ENCODE measurements at regions not wholly inside any gene's neighbourhood (a gene's known extent, or its start where the extent isn't known, plus 50 kb on each side); places are given as distances from the start of the nearest gene placed in this dataset.

DNA sequence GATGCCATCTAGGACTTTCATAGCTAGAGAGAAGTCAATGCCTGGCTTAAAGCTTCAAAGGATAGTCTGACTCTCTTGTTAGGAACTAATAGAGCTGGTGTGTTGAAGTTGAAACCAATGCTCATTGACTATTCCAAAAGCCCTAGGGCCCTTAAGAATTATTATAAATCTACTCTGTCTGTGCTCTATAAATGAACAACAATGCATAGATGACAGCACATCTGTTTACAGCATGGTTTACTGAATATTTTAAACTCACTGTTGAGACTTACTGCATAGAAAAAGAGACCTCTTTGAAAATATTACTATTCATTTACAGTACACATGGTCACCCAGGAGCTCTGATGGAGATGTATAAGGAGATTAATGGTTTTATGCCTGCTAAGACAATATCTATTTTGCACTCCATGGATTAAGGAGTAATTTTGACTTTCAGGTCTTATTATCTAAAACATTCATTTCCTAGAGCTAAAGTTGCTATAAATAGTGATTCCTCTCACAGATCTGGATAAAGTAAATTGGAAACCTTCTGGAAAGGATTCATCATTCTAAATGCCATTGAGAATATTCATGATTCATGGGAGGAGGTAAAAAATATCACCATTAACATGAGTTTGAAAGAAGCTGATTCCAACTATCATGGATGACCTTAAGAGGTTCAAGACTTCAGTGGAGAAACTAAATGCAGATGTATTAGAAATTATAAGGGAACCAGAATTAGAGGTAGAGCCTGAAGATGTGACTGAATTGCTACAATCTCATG is 763.5 kb upstream of the MAP3K7 start:
- Histone ChIP-seq H3K27me3 (ENCODE audit: low read depth, low read length) (no peaks in the 10 kb centered on the region), H3K36me3 (ENCODE audit: control insufficient read depth in 1 of 2, insufficient read depth in 2 of 2, low read length in 2 of 2) (no peaks in the 10 kb centered on the region), H3K4me1 (ENCODE audit: control insufficient read depth in 1 of 2, insufficient read depth in 2 of 2, low read length in 2 of 2) (no peaks in the 10 kb centered on the region), H3K9me3 (ENCODE audit: control insufficient read depth in 1 of 2, low read length in 2 of 2) (no peaks in the 10 kb centered on the region), H3K27ac (ENCODE audit: low read length) (no peak overlapping the region), H3K4me3 (ENCODE audit: low read depth in 1 of 2, low read length in 2 of 2) (no peak overlapping the region)

DNA sequence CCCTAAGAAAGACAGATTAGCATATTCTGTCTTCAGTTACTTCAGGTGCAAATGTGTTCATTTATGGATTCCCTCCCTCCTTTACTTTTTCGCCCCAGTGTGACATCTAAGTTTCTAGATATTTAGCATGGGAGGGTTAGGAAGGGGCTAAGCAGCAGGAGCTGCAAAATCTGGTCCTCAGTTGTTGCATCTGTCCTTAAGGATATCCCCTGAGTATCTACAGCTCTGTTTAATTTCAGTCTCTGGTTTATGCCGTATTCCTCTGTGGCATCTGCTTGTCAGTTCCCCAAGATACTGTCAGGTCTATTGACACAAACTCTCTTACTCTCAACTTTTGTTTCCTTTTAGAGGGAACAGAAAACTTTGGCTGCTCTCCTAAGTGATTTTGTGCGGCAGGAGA is 754.6 kb upstream of the MAP3K7 start:
- H3K36me3 ChIP-seq (ENCODE audit: control insufficient read depth in 1 of 2, insufficient read depth in 2 of 2, low read length in 2 of 2) = no peaks in the 10 kb centered on the region
- H3K27me3 ChIP-seq (ENCODE audit: low read depth, low read length) = no peaks in the 10 kb centered on the region
- no peaks in the 10 kb centered on the region for H3K9me3 ChIP-seq (ENCODE audit: control insufficient read depth in 1 of 2, low read length in 2 of 2)
- no peak overlapping the region for H3K27ac ChIP-seq (ENCODE audit: low read length)
- H3K4me3 ChIP-seq (ENCODE audit: low read depth in 1 of 2, low read length in 2 of 2) = no peak overlapping the region
- no peaks in the 10 kb centered on the region for H3K4me1 ChIP-seq (ENCODE audit: control insufficient read depth in 1 of 2, insufficient read depth in 2 of 2, low read length in 2 of 2)

DNA sequence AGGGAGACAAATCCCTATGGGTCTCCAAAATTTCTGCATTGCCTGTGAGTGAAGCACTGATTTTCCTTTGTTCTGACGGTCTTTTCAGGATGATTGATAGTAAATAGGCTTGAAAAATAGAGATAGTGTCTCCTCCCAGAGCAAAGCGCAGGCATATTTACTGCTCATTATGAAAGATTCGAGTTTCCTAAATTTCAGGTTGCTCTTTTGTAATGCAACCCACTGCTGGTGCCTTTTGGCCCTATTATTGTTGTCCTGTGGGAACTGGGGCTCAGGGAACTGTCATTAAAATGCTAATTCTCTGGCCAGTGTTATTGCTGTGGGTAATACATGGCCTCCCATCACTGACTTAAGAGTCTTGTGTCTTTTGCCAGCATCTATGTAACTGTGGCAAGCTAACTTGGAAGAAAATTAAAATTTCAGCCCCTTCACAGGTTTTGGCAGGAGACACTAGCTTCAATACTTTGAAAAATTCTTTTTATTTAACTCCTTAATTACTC is 754.1 kb upstream of the MAP3K7 start:
- H3K36me3 ChIP-seq (ENCODE audit: control insufficient read depth in 1 of 2, insufficient read depth in 2 of 2, low read length in 2 of 2) = no peaks in the 10 kb centered on the region
- no peak overlapping the region for H3K27ac ChIP-seq (ENCODE audit: low read length)
- H3K4me3 ChIP-seq (ENCODE audit: low read depth in 1 of 2, low read length in 2 of 2) = no peak overlapping the region
- no peaks in the 10 kb centered on the region for H3K4me1 ChIP-seq (ENCODE audit: control insufficient read depth in 1 of 2, insufficient read depth in 2 of 2, low read length in 2 of 2)
- no peaks in the 10 kb centered on the region for H3K27me3 ChIP-seq (ENCODE audit: low read depth, low read length)
- H3K9me3 ChIP-seq (ENCODE audit: control insufficient read depth in 1 of 2, low read length in 2 of 2) = no peaks in the 10 kb centered on the region

DNA sequence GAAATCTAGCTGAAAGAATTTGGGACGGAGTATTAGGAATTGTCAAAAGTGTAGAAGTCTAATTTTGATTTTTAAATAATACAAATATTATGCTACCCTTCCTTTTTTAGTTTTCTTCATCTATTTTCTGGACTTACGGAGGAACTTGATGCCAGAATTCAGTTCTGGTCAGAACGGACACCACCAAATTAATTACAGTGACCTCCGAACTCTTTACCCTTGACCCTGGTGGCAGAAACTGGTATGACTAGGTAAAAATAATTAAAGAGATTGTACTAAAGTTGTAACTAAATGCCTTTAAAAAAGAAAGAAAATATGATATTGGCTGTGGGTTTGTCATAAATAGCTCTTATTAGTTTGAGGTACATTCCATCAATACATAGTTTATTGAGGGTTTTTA is 751.1 kb upstream of the MAP3K7 start:
- H3K27me3 ChIP-seq (ENCODE audit: low read depth, low read length) = no peaks in the 10 kb centered on the region
- H3K27ac ChIP-seq (ENCODE audit: low read length) = no peak overlapping the region
- no peaks in the 10 kb centered on the region for H3K4me1 ChIP-seq (ENCODE audit: control insufficient read depth in 1 of 2, insufficient read depth in 2 of 2, low read length in 2 of 2)
- H3K4me3 ChIP-seq (ENCODE audit: low read depth in 1 of 2, low read length in 2 of 2) = no peak overlapping the region
- no peaks in the 10 kb centered on the region for H3K9me3 ChIP-seq (ENCODE audit: control insufficient read depth in 1 of 2, low read length in 2 of 2)
- H3K36me3 ChIP-seq (ENCODE audit: control insufficient read depth in 1 of 2, insufficient read depth in 2 of 2, low read length in 2 of 2) = no peaks in the 10 kb centered on the region

DNA sequence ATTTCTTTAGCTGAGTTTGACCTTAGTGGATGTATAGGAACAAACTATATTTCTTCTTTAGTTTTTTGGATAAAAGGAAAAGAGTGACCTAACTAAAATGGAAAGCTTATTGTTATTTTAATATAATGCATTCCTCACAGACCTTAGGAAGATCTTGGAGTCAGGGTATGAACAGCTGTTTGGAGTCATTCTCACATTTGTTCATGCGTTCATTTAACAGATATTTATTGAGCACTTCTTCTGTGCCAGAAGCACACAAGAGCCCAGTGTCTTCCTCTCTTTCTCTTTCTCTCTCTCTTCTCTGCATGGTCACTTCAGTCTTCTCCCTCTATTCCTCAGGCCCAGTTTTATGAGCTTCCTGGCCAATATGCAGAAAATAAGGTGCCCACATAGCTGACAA is 744.0 kb upstream of the MAP3K7 start:
- Histone ChIP-seq H3K9me3 (ENCODE audit: control insufficient read depth in 1 of 2, low read length in 2 of 2) (no peaks in the 10 kb centered on the region), H3K4me1 (ENCODE audit: control insufficient read depth in 1 of 2, insufficient read depth in 2 of 2, low read length in 2 of 2) (no peaks in the 10 kb centered on the region), H3K4me3 (ENCODE audit: low read depth in 1 of 2, low read length in 2 of 2) (no peak overlapping the region), H3K27ac (ENCODE audit: low read length) (no peak overlapping the region), H3K36me3 (ENCODE audit: control insufficient read depth in 1 of 2, insufficient read depth in 2 of 2, low read length in 2 of 2) (no peaks in the 10 kb centered on the region), H3K27me3 (ENCODE audit: low read depth, low read length) (no peaks in the 10 kb centered on the region)

DNA sequence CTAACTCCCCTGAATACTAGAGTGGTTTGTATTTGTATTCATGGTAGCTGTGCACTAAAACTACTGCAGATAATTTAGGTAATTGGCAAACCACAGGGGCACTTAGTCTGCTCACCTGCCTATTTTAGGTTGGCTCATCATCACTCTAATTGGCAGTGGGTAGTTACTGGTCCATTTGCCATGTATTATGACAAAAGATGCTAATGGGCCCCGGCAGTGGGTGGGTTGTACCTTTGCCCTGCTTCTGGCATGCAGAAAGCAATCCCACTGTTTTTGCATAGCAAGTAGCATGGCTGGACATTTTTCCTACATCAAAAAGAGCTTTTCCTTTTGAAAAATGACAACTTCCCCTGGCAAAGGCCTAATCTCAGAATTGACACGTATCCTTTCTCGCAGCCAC is 741.4 kb upstream of the MAP3K7 start:
- H3K27ac ChIP-seq (ENCODE audit: low read length) = no peak overlapping the region
- H3K36me3 ChIP-seq (ENCODE audit: control insufficient read depth in 1 of 2, insufficient read depth in 2 of 2, low read length in 2 of 2) = no peaks in the 10 kb centered on the region
- H3K4me1 ChIP-seq (ENCODE audit: control insufficient read depth in 1 of 2, insufficient read depth in 2 of 2, low read length in 2 of 2) = no peaks in the 10 kb centered on the region
- H3K27me3 ChIP-seq (ENCODE audit: low read depth, low read length) = no peaks in the 10 kb centered on the region
- H3K9me3 ChIP-seq (ENCODE audit: control insufficient read depth in 1 of 2, low read length in 2 of 2) = no peaks in the 10 kb centered on the region
- no peak overlapping the region for H3K4me3 ChIP-seq (ENCODE audit: low read depth in 1 of 2, low read length in 2 of 2)

DNA sequence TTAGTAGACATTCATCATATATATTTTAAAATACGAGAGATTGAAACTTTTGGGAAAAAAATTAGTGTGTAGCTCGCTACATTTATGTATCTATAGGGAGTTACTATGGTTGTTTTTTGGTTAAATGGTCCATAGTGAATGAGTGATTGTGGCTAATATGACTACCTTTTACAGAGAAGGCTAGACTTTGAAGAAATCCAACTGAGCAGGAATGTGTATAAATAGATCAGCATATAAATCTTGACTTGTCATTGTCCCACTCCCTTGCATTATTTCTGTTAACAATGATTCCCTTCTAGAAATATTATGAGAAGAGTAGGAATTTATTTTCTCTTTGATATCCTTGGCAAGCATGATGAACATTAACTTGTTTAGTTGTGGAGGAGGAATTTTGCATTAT is 737.8 kb upstream of the MAP3K7 start:
- Histone ChIP-seq H3K4me1 (ENCODE audit: control insufficient read depth in 1 of 2, insufficient read depth in 2 of 2, low read length in 2 of 2) (no peaks in the 10 kb centered on the region), H3K36me3 (ENCODE audit: control insufficient read depth in 1 of 2, insufficient read depth in 2 of 2, low read length in 2 of 2) (no peaks in the 10 kb centered on the region), H3K9me3 (ENCODE audit: control insufficient read depth in 1 of 2, low read length in 2 of 2) (no peaks in the 10 kb centered on the region), H3K27ac (ENCODE audit: low read length) (no peak overlapping the region), H3K27me3 (ENCODE audit: low read depth, low read length) (no peaks in the 10 kb centered on the region), H3K4me3 (ENCODE audit: low read depth in 1 of 2, low read length in 2 of 2) (no peak overlapping the region)

DNA sequence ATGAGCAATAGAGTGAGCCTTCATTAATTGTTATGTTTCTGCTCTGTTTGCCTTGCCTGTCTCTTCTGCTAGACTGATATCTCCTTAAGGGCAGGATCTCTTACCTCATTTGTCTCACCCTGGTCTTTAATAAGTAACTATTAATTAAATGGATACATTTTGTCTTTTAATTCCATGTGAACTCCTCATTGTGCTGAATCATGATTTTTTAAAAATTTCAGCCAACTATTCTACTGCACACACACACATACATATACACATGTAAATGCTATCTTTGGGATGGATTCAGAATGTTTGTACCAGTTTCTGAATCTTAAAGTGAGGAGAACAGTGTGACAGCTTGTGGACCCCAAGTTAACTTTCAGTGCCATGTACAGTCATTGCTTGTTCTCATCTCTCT is 731.1 kb upstream of the MAP3K7 start:
- no peaks in the 10 kb centered on the region for H3K27me3 ChIP-seq (ENCODE audit: low read depth, low read length)
- H3K36me3 ChIP-seq (ENCODE audit: control insufficient read depth in 1 of 2, insufficient read depth in 2 of 2, low read length in 2 of 2) = no peaks in the 10 kb centered on the region
- H3K4me3 ChIP-seq (ENCODE audit: low read depth in 1 of 2, low read length in 2 of 2) = no peak overlapping the region
- H3K4me1 ChIP-seq (ENCODE audit: control insufficient read depth in 1 of 2, insufficient read depth in 2 of 2, low read length in 2 of 2) = no peaks in the 10 kb centered on the region
- no peak overlapping the region for H3K27ac ChIP-seq (ENCODE audit: low read length)
- no peaks in the 10 kb centered on the region for H3K9me3 ChIP-seq (ENCODE audit: control insufficient read depth in 1 of 2, low read length in 2 of 2)

DNA sequence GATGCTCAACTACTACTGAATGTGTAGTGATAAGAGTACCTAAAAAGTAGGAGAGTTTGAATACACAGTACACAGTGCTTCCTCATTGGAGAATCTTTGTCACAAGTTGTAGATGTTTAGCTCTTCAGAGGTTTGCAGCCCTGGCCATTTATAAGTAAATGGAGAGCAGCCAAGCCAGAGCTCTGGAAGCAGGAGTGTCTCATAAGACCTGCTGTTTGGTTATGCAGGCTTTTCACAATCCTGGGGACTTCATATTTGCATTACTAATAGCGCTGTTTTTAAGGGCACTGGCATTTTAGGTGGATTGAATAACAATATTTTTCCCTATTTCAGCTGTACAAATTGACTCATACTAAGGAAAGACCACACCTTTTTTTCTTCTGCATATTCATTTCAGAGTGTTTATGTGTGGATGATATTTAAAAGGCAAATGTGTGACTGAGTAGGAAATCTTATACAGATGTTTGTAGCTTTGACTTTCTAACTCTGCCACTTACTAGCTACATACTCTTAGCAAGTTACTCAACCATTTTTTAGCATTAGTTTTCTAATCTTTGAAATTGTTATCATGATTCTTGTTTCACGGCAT is 730.5 kb upstream of the MAP3K7 start:
- Histone ChIP-seq H3K4me1 (ENCODE audit: control insufficient read depth in 1 of 2, insufficient read depth in 2 of 2, low read length in 2 of 2) (no peaks in the 10 kb centered on the region), H3K4me3 (ENCODE audit: low read depth in 1 of 2, low read length in 2 of 2) (no peak overlapping the region), H3K36me3 (ENCODE audit: control insufficient read depth in 1 of 2, insufficient read depth in 2 of 2, low read length in 2 of 2) (no peaks in the 10 kb centered on the region), H3K27me3 (ENCODE audit: low read depth, low read length) (no peaks in the 10 kb centered on the region), H3K27ac (ENCODE audit: low read length) (no peak overlapping the region), H3K9me3 (ENCODE audit: control insufficient read depth in 1 of 2, low read length in 2 of 2) (no peaks in the 10 kb centered on the region)

DNA sequence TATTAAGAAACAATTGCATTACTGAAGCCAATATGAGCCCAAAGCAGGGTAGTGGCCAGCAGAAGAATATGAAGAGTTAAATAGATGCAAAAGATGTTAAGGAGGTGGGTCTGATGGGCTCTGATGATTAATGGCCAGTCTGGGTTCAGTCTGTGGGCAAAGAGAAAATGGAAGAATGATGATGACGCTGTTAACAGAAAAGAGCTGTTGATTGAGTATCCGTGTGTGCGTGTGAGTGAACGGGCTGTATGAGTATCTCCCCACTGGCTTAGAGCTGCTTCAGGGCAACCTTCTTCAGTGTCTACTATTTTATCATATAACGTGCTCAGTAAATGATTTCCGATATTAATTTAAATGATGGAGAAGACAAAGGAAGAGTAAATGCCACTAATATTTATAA is 723.3 kb upstream of the MAP3K7 start:
- Histone ChIP-seq H3K4me3 (ENCODE audit: low read depth in 1 of 2, low read length in 2 of 2) (no peak overlapping the region), H3K27me3 (ENCODE audit: low read depth, low read length) (no peaks in the 10 kb centered on the region), H3K36me3 (ENCODE audit: control insufficient read depth in 1 of 2, insufficient read depth in 2 of 2, low read length in 2 of 2) (no peaks in the 10 kb centered on the region), H3K9me3 (ENCODE audit: control insufficient read depth in 1 of 2, low read length in 2 of 2) (no peaks in the 10 kb centered on the region), H3K4me1 (ENCODE audit: control insufficient read depth in 1 of 2, insufficient read depth in 2 of 2, low read length in 2 of 2) (no peaks in the 10 kb centered on the region), H3K27ac (ENCODE audit: low read length) (no peak overlapping the region)

DNA sequence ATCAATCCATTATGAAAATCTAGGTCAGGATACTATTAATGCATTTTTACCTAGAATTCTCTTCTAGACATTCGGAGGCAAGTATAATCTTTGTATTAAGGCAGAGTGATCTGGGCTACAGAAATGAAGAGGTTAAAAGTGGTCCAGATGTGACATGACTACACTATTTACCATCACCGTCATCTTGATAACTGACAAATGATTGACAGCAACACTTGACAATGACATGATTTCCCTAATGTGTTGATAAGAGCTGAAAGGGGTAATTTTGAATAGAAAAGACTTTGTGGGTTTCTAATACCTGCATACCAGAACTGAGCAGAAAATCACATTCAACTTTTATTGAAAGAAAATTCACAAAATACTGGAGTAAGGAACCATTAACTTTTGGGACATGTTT is 718.9 kb upstream of the MAP3K7 start:
- H3K4me1 ChIP-seq (ENCODE audit: control insufficient read depth in 1 of 2, insufficient read depth in 2 of 2, low read length in 2 of 2) = no peaks in the 10 kb centered on the region
- H3K4me3 ChIP-seq (ENCODE audit: low read depth in 1 of 2, low read length in 2 of 2) = no peak overlapping the region
- no peaks in the 10 kb centered on the region for H3K27me3 ChIP-seq (ENCODE audit: low read depth, low read length)
- H3K36me3 ChIP-seq (ENCODE audit: control insufficient read depth in 1 of 2, insufficient read depth in 2 of 2, low read length in 2 of 2) = no peaks in the 10 kb centered on the region
- no peak overlapping the region for H3K27ac ChIP-seq (ENCODE audit: low read length)
- no peaks in the 10 kb centered on the region for H3K9me3 ChIP-seq (ENCODE audit: control insufficient read depth in 1 of 2, low read length in 2 of 2)

DNA sequence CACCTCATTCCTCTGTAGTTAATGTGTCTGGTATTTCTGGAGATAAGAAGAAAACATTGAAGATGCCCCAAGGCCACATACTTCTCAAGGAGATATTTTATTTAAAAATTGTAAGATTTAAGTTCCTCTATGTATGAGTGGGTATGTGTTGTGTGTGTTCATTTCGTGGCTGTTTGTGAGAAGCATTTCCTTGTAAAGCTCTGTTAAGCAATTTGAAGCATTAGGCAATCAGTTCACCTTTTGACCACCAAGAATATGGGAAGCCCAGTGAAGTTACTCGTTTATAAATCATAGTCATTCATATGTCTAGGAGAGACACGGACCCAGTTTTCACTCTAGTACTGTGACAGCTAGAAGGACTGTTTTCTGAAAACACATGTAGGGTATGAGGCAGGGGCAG is 717.6 kb upstream of the MAP3K7 start:
- Histone ChIP-seq H3K27me3 (ENCODE audit: low read depth, low read length) (no peaks in the 10 kb centered on the region), H3K27ac (ENCODE audit: low read length) (no peak overlapping the region), H3K9me3 (ENCODE audit: control insufficient read depth in 1 of 2, low read length in 2 of 2) (no peaks in the 10 kb centered on the region)

More for the DNA sequence above, 717.6 kb upstream of the MAP3K7 start:
- no peaks in the 10 kb centered on the region for H3K36me3 ChIP-seq (ENCODE audit: control insufficient read depth in 1 of 2, insufficient read depth in 2 of 2, low read length in 2 of 2)
- H3K4me1 ChIP-seq (ENCODE audit: control insufficient read depth in 1 of 2, insufficient read depth in 2 of 2, low read length in 2 of 2) = peaks cover 0 to 5% of the 10 kb centered on the region in 2 donors
- no peak overlapping the region for H3K4me3 ChIP-seq (ENCODE audit: low read depth in 1 of 2, low read length in 2 of 2)

All from muscle layer of duodenum (tissue), 2 donors.